PFSK-1 (cell line): ENCODE measurements at regions not wholly inside any gene's neighbourhood (a gene's known extent, or its start where the extent isn't known, plus 50 kb on each side); places are given as distances from the start of the nearest gene placed in this dataset.

Source experiments
- POLR2AphosphoS5 ChIP-seq: IDR thresholded peaks from 2 replicates; pipeline ENCODE4 v1.6.1; 2012; ENCODE audit warnings: low read depth, mild to moderate bottlenecking, control low read depth, low read length, moderate library complexity
- REST ChIP-seq, 2 experiments: IDR thresholded peaks; 2 replicates each; pipeline versions ENCODE4 v1.6.1 to v1.8.0; 2011 to 2012; ENCODE audit warnings: low read depth in 2 of 2, low read length in 2 of 2, control low read depth in 1 of 2, inconsistent platforms in 1 of 2, mild to moderate bottlenecking in 1 of 2, moderate library complexity in 1 of 2; ENCODE audit not compliant: insufficient read depth in 1 of 2
- SIN3A ChIP-seq: IDR thresholded peaks from 2 replicates; pipeline ENCODE4 v1.6.1; 2012; ENCODE audit warnings: mild to moderate bottlenecking, low read length, moderate library complexity, borderline replicate concordance; ENCODE audit not compliant: insufficient read depth
- TAF1 ChIP-seq: IDR thresholded peaks from 2 replicates; pipeline ENCODE4 v1.6.1; 2012; ENCODE audit warnings: low read length, control low read depth, borderline replicate concordance; ENCODE audit not compliant: insufficient read depth

GRCh38 chr4:67101612-67102011, 443.7 kb downstream of the CENPC start:
- no peak for TF ChIP-seq REST (IDR thresholded peaks at IDR 0.05; ENCODE audit: insufficient read depth in 1 of 2, low read depth in 2 of 2, low read length in 2 of 2)
- TF ChIP-seq POLR2AphosphoS5, result no peak
- no peak for TF ChIP-seq SIN3A
- TF ChIP-seq TAF1, result no peak
